ENCODE measurements at regions not wholly inside any gene's neighbourhood (a gene's known extent, or its start where the extent isn't known, plus 50 kb on each side); places are given as distances from the start of the nearest gene placed in this dataset.

DNA sequence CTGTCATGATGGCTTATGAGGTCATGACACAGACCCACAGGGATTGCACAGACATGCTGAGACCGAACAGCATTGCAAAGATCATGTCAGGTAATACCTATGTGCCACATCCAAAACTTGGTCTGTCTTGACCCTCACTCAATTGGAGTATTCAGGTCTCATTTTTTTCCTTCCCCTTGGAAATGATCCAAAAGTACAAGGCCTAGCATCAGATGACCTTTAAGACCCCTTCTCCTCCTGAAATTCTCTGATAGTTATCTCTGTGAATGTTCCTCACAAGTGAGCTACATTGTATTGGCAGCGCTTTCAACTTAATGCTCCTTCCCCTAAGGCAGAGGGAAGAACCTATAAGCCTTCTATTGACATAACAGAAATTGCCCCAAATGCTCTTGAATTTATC is 507.4 kb upstream of the JARID2 start:
- Histone ChIP-seq H3K4me1 (no peaks in the 10 kb centered on the region), H3K4me3 (no peak overlapping the region), H3K27ac (no peak overlapping the region), H3K9me3 (no peaks in the 10 kb centered on the region), H3K36me3 (no peaks in the 10 kb centered on the region), H3K27me3 (no peaks in the 10 kb centered on the region)
- intact Hi-C loops (cut with DNase I): no loop called here
- TF ChIP-seq, protein P1, sequence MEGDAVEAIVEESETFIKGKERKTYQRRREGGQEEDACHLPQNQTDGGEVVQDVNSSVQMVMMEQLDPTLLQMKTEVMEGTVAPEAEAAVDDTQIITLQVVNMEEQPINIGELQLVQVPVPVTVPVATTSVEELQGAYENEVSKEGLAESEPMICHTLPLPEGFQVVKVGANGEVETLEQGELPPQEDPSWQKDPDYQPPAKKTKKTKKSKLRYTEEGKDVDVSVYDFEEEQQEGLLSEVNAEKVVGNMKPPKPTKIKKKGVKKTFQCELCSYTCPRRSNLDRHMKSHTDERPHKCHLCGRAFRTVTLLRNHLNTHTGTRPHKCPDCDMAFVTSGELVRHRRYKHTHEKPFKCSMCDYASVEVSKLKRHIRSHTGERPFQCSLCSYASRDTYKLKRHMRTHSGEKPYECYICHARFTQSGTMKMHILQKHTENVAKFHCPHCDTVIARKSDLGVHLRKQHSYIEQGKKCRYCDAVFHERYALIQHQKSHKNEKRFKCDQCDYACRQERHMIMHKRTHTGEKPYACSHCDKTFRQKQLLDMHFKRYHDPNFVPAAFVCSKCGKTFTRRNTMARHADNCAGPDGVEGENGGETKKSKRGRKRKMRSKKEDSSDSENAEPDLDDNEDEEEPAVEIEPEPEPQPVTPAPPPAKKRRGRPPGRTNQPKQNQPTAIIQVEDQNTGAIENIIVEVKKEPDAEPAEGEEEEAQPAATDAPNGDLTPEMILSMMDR (IDR thresholded peaks at IDR 0.05): no peak
- no peak for DNase-seq (ENCODE audit: low spot score in 2 of 2)

DNA sequence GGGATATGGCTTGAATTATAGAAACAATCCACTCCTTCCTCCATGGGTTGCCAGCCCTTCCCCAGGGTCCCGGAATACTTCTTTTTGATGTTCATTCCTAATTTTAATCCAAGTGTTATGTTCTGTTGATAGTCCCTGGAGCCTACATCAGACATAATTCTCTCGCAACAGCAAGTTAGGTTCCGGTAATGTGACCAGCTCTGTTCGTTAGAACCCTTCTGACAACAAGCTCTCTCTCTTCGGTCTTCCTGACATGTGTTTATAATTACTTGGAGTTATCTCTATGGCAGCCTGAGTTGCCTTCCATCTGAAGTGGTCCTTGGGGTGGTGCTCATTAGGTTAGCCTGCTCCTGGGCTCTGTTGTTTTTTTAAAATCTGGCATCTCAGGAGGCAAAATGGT is 506.9 kb upstream of the JARID2 start:
- DNase-seq (ENCODE audit: low spot score in 2 of 2): no peak
- Histone ChIP-seq H3K27ac (no peak overlapping the region), H3K36me3 (no peaks in the 10 kb centered on the region), H3K4me3 (no peak overlapping the region), H3K4me1 (no peaks in the 10 kb centered on the region), H3K27me3 (no peaks in the 10 kb centered on the region), H3K9me3 (no peaks in the 10 kb centered on the region)
- TF ChIP-seq, protein P1 (IDR thresholded peaks at IDR 0.05): no peak
- intact Hi-C loops (cut with DNase I): no loop called here

DNA sequence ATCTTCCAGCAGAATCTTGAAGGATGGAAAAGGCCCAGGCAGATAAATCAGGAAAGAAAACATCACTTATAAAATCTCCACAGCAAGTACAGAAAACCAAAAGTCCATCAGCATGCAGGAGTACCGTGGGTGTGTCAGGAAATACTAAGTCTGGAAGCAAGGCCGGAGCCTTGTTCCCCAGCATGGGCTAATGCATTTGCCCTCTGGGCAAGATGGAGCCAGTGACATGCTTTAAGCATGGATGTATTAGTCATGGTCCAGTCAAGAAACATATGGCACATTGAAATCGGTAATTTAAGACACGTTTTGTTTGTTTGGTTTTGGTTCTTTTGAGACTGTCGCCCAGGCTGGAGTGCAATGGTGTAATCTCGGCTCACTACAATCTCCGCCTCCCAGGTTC is 506.0 kb upstream of the JARID2 start:
- TF ChIP-seq, protein P1 (IDR thresholded peaks at IDR 0.05): no peak
- no peak for DNase-seq (ENCODE audit: low spot score in 2 of 2)
- Histone ChIP-seq H3K9me3 (no peaks in the 10 kb centered on the region), H3K4me1 (no peaks in the 10 kb centered on the region), H3K4me3 (no peak overlapping the region), H3K27me3 (no peaks in the 10 kb centered on the region), H3K27ac (no peak overlapping the region), H3K36me3 (no peaks in the 10 kb centered on the region)
- intact Hi-C loops (cut with DNase I): no loop called here

DNA sequence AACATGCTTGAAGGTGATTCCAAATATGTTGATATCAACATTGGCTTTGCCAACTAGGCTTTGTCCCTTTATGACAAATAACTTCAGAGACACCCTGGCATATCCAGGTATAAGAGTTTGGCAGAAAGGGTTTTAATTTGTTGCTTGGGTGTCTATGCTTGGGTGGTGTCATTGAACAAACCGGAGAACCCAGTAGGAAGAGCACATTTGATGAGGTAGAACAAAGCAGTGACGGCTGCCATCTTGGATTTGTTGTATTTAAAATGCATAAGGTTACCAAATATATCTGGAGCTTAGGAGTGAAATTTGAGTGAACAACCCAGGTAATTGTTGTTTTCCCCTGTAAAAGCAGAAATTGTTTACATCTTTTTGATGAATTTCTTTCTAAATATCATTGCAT is 503.7 kb upstream of the JARID2 start:
- intact Hi-C loops (cut with DNase I): no loop called here
- H3K9me3 ChIP-seq: no peaks in the 10 kb centered on the region
- no peak overlapping the region for H3K4me3 ChIP-seq
- DNase-seq (ENCODE audit: low spot score in 2 of 2): no peak
- TF ChIP-seq, protein P1 (IDR thresholded peaks at IDR 0.05): no peak
- no peaks in the 10 kb centered on the region for H3K4me1 ChIP-seq
- no peaks in the 10 kb centered on the region for H3K27me3 ChIP-seq
- H3K36me3 ChIP-seq: no peaks in the 10 kb centered on the region
- H3K27ac ChIP-seq: no peak overlapping the region

DNA sequence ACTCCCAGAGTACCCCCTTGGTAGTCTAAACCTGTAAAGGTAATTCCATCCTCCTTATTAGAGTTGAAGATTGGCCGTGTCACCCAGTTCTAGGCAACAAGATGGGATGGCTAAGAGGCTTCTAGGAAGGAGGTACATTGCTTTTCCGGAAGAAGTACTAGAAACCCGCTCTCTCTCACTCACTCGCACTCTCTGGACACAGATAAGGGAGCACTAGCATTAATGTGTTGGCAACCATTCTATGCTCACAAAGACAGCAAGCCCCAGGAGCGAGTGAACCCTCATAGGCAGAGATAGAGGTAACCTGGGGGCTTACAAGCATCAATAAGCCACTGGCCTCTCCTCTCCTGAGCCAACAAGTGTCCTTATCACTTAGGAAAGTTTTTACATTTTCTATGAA is 503.2 kb upstream of the JARID2 start:
- Histone ChIP-seq H3K27me3 (no peaks in the 10 kb centered on the region), H3K4me1 (no peaks in the 10 kb centered on the region), H3K9me3 (no peaks in the 10 kb centered on the region), H3K4me3 (no peak overlapping the region), H3K36me3 (no peaks in the 10 kb centered on the region), H3K27ac (no peak overlapping the region)
- TF ChIP-seq, protein P1 (IDR thresholded peaks at IDR 0.05): no peak
- intact Hi-C loops (cut with DNase I): no loop called here
- no peak for DNase-seq (ENCODE audit: low spot score in 2 of 2)

DNA sequence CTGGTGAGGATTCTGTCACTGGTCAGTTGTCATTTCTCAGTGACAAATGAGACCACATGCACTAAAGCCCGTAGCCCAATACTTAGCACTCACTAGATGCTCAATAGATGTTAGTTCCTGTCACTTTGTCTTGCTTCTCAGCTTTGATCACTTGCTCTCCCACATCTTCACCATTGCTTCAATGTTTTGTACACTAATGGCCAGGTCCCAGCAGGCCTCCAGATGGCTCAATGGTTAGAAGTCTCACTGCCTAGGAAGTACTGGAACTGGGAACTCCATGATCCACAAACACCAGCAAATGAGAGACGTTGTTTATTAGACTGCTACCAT is 502.8 kb upstream of the JARID2 start:
- H3K9me3 ChIP-seq: no peaks in the 10 kb centered on the region
- intact Hi-C loops (cut with DNase I): no loop called here
- H3K4me1 ChIP-seq: no peaks in the 10 kb centered on the region
- no peak for DNase-seq (ENCODE audit: low spot score in 2 of 2)
- H3K27me3 ChIP-seq: no peaks in the 10 kb centered on the region
- H3K36me3 ChIP-seq: no peaks in the 10 kb centered on the region
- TF ChIP-seq, protein P1 (IDR thresholded peaks at IDR 0.05): no peak
- no peak overlapping the region for H3K4me3 ChIP-seq
- no peak overlapping the region for H3K27ac ChIP-seq
